NCI-H146 (cell line): ENCODE measurements at regions not wholly inside any gene's neighbourhood (a gene's known extent, or its start where the extent isn't known, plus 50 kb on each side); places are given as distances from the start of the nearest gene placed in this dataset.

Source experiments
- DNase-seq: peaks from one replicate; lab custom pipeline; 2025; lab: John Stamatoyannopoulos, UW

DNA sequence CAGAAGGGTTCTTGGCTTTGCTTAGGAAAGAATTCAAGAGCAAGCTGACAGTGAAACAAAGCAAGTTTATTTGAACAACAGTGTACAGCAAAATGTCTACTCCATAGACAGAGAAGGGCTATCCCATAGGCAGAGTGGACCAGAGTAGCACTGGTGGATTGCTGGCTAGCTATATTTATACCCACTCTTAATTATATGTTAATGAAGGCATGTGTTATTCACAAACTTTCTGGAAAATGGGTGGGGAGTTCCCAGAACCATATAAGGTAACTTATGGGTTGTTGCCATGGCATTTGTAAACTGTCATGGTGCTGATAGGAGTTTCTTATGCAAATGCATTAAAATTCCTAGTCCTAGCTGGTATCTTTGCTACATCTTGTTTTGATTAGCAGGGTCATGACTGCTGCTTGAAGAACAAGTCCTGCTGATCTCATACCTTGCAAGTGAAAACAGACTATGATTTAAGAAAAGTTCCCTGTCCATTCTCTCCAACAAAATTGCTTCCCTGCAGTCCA is 330.5 kb downstream of the BUD13 start:
- DNase-seq: no peak

- DNase-seq: no peak
Observed at GRCh38 chr11:116439361-116439677, 333.5 kb downstream of the BUD13 start.

DNA sequence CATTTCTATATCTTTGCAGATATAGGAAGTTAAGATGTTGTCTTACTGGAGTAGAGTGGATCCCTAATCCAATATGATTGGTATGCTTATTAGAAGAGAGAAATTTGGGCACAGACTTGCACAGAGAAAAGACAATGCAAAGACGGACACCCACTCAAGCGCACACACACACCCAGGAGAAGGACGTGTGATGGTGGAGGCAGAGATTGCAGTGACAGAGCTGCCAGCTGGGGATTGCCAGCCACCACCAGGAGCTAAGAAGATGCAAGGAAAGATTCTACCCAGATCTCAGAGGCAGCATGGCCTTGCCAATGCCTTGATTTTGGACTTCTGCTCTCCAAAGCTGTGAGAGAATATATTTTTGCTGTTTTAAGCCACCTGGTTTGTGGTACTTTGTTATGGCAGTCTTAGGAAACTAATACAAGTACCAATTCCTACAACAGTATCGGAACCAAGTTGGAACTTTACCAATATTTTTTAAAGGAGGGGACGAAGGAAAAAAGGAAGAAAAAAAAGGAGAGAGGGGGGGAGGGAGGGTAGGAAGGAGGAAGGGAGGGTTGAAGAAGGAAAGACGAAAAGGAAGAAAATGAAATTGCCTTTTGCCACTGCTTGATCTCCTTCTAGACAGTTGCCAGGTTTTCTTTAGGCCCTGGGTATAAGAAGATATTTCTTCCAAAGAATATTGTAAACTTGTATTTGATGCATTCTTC is 334.0 kb downstream of the BUD13 start:
- DNase-seq: no peak

GRCh38 chr11:116434986-116435385 is 337.8 kb downstream of the BUD13 start:
- DNase-seq: no peak

DNA sequence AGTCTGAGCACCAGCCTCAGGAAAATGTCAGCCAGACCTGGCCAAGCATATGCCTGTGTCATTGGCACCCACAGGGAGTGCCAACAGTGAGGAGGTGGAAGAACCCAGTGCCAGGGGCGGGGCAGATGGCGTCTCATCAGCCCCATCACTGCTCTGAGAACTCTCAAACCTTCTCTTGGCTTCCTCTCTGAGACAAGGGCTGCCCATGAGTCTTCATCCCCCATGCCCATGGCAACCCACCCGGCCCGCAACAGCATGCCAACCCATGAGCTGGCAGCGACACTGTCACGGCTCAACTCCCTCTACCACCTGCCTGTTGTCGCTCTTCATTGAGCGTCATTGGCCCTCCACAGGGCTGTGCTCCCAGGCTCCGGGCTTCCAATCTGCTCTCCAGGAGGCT is 340.5 kb downstream of the BUD13 start:
- no peak for DNase-seq

- no peak for DNase-seq
Observed at GRCh38 chr11:116431842-116432241, 340.9 kb downstream of the BUD13 start.

- DNase-seq: no peak
Observed at GRCh38 chr11:116428638-116428975, 344.2 kb downstream of the BUD13 start.

DNA sequence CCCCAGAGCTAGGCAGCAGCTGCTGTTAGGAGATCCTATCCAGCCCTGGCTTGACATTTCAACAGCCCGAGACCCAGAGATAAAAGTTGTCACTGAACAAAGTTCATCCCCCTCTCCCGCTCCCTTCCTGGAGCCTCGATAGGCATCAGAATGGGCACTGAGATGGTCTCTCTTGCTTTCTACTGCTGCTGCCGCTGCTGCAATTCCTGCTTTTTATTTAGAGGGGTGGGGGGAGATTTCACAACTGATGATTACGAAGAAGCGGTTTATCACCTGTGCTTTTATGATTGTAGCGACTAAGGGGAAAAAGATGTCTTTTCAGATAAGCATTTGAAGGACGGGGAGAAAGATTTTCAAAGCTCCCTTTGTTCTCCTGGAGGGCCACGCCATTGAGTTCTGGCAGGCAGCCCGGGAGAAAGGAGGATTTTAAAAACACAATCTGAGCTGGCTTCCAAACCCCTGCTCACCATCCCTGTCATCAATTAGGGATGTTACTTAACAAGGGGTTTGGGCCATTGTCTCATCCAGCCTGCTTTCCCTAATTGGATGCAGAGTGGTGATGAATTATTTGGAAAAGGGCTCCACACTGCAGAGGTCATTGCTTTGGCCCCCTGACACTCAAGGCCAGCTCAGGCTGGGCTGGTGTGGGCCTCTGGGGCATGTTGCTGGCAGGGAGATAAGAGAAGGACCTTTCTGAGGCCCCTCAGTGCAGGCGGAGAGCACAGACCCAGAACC is 344.7 kb downstream of the BUD13 start:
- DNase-seq: peak; percentile 45

DNA sequence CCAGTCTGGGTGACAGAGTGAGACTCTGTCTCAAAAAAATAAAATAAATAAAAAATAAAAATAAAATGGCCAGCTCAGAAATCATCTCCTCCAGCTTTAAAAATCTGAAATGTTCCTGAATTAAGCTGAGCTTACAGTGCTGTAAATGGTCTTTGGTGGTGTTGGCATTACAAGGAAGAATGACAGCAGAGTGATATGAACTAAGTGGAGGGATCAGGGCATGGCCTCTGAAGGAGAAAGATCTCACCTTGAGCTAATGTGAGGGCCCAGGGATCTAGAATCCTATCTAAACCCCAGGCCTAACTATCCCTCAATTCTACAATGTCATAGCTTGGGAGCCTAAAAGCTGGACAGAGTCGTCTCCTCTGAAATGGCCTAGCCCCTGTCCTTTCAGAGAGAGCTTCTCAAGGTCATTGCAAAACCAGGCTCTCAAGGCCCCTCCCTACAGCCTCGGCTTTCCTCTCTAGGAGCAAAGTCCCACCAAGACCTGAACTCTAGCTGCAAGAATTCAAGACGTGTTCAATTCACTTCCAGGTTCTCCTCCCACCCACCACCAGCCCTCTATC is 345.4 kb downstream of the BUD13 start:
- DNase-seq: no peak

DNA sequence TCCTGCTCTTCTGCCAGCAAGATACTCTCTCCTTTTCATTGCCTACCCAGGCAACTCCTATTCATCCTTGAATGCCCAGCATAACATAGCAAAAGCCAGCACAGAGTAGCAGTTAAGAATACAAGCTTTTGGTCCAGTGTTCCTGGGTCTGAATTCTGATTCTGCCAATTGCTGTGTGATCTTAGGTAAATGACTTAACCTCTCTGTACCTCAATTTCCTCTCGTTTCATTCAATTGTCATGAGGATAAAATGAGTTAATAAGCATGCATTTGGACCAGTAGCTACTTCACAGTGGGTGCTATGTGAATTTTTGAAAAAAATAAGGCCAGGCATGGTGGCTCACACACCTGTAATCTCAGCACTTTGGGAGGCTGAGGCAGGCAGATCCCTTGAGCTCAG is 346.0 kb downstream of the BUD13 start:
- DNase-seq: no peak

- peak; percentile 31 for DNase-seq
Observed at GRCh38 chr11:116424615-116425261, 348.0 kb downstream of the BUD13 start.

- peak; percentile 66 for DNase-seq
Observed at GRCh38 chr11:116422956-116423600, 349.7 kb downstream of the BUD13 start.

GRCh38 chr11:116422556-116422955 is 350.2 kb downstream of the BUD13 start:
- DNase-seq: peak; percentile 33

DNA sequence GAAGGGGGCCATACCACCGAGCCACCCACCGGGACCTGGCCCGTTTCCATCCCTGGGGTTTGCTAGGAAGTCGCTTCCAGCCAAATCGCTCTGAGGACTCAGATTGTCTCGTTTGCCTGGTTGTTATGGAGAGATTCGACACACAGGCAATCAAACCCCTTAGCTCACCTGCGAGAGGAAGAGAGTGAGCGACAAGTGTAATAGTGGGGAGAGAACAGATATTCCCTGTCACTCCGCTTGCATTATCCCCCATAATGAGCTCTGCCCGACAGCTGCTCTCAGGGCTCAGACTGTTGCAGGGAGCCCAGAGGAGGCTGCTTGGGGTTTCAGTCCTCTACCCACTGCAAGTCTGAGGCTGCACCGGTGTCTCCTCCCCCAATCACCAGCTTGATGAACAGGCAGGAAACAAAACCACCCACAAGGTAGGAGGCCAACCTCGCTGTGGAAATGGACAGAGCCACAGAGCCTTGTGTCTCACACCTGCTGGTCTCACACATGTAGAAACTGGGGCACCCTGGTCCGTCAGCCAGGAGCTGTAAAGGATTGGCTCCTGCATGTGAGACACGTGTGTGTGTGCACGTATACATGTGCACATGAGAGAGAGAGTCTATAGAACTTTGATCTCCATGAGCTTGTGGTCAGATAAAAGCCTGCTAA is 351.1 kb downstream of the BUD13 start:
- DNase-seq: peak; percentile 84

DNA sequence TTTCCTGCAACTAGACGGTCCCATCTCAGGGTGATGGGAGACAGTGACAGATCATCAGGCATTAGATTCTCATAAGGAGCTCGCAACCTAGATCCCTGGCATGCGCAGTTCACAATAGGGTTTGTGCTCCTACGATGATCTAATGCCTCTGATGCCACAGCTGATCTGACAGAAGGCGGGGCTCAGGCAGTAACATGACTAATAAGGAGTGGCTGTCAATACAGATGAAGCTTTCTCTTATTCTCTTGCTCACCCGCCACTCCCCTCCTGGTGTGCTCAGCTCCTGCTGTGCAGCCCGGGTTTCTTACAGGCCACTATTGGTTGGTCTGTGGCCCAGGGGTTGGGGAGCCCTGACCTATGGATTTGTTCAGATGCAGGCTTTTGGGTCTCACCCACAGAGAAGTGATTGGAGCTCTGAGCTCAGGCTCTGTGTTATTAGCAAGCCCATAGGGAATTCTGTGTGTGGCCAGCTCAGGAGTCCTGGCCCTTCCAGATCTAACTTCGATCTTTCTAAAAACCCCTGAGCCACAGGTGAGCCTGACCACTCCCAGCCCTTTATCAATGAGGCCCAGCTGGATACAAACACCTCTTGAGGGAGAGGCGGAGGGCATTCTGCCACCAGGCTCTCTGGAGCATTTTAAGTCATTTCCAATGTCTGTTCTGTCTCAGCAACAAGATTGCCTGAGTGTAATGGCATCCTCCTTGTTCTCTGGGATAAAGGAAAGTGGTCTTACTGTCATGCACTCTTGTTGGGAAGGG is 351.8 kb downstream of the BUD13 start:
- peak; percentile 89 for DNase-seq

- DNase-seq: no peak
Observed at GRCh38 chr11:116420030-116420429, 352.8 kb downstream of the BUD13 start.

- DNase-seq: no peak
Observed at GRCh38 chr11:116418388-116419041, 354.3 kb downstream of the BUD13 start.

- DNase-seq: no peak
Observed at GRCh38 chr11:116416852-116417251, 355.9 kb downstream of the BUD13 start.

DNA sequence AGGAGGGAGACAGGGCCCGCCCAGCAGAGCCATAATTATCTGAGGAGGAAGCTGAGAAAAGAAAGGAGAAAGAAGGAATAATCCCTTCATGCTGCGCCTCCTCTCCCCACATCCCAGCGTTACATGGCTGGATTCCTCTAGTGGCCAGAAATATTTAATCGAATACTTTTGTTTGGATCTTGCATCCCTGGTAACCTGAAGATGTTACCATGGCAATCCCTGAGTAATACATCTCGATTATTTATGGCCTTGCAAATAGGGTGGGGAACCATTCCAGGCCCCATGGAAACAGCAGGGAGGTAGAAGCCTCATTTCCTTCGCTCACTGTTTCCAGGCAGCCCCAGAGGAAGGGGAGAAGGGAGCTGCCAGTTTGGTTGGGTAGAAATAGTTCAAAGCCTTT is 357.7 kb downstream of the BUD13 start:
- DNase-seq: peak; percentile 94

- no peak for DNase-seq
Observed at GRCh38 chr11:116414357-116414880, 358.4 kb downstream of the BUD13 start.
